ENCODE measurements at regions not wholly inside any gene's neighbourhood (a gene's known extent, or its start where the extent isn't known, plus 50 kb on each side); places are given as distances from the start of the nearest gene placed in this dataset.

DNA sequence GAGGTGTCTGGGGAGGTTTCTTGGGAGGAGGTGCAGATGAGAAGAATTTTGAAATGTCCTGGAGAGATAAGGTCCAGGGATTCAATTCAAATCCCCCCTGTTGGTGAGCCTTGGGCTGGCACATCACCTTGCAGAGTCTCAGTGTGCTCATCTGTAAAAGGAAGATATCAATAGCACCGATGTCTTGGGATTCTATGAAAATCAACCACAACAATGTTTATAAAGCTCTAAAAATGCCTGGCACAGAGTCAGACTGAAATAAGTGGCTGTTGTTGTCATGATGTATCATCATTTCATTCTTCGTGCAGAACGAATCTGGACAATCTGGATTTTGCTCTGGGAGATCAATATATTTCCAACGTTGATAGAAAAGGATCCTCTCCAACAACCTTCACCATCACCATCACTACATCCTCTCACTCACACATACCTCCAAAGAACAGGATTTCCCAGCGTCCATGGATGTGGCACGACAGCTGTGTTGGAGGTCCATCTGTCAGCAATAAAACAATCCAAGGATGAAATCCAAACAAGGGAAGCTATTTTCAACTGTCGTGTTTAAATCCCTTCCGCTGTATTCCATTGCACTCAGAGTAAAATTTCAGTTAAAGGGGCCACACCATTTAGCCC is 393.7 kb upstream of the DYNLRB2 start:
- no peak overlapping the region for H2AFZ ChIP-seq (ENCODE audit: low read length)
- H3K27ac ChIP-seq (replicated peaks; ENCODE audit: low read length), result no peak overlapping the region
- no peak overlapping the region for H3K9ac ChIP-seq (ENCODE audit: low read depth, low read length, poor library complexity)
- WGBS, 2 donors (ENCODE audit: extremely low coverage in 2 of 2, insufficient read length in 2 of 2, insufficient replicate concordance in 1 of 2), result no CpG with 5 or more reads among the region's 8 CpGs
- peaks cover 0 to 2% of the 10 kb centered on the region in 2 donors for H3K9me3 ChIP-seq (replicated peaks in 1 of 2; ENCODE audit: control insufficient read depth in 2 of 2, insufficient read depth in 1 of 2, low read depth in 1 of 2, low read length in 2 of 2)
- no peak overlapping the region for H3K23ac ChIP-seq (ENCODE audit: low read depth, low read length, poor library complexity)
- no peak overlapping the region for H2BK120ac ChIP-seq (ENCODE audit: low read depth, low read length)
- H3K27me3 ChIP-seq (ENCODE audit: control insufficient read depth in 3 of 3, insufficient read depth in 3 of 3, low read depth in 1 of 3, low read length in 3 of 3), result no peaks in the 10 kb centered on the region
- H3K4me1 ChIP-seq (ENCODE audit: control insufficient read depth in 2 of 2, insufficient read depth in 1 of 2, low read depth in 1 of 2, low read length in 2 of 2), result no peaks in the 10 kb centered on the region
- H2BK12ac ChIP-seq (ENCODE audit: low read length), result no peak overlapping the region
- H2BK15ac ChIP-seq (ENCODE audit: low read length), result no peak overlapping the region
- H3K36me3 ChIP-seq (replicated peaks in 1 of 2; ENCODE audit: control insufficient read depth in 2 of 2, insufficient read depth in 2 of 2, low read length in 2 of 2), result no peaks in the 10 kb centered on the region
- H3K4me3 ChIP-seq (ENCODE audit: low read length in 2 of 2), result no peak overlapping the region
- no peak overlapping the region for H4K91ac ChIP-seq (ENCODE audit: low read depth, low read length, poor library complexity)
- no peak overlapping the region for H2AK5ac ChIP-seq (ENCODE audit: low read depth, low read length)
- H3K4me2 ChIP-seq (ENCODE audit: insufficient read depth, low read length, poor library complexity, severe bottlenecking), result no peak overlapping the region
- no peak overlapping the region for H3K18ac ChIP-seq (ENCODE audit: low read length)
- no peaks in the 10 kb centered on the region for H3K79me1 ChIP-seq (ENCODE audit: low read depth, low read length)
- no peak overlapping the region for H2BK5ac ChIP-seq (ENCODE audit: low read length)
- no peak overlapping the region for H3K4ac ChIP-seq (ENCODE audit: low read length)
- no peak overlapping the region for H4K8ac ChIP-seq (ENCODE audit: low read depth, low read length)
- no peak overlapping the region for H3K14ac ChIP-seq (ENCODE audit: low read length)
- DNase-seq (ENCODE audit: low spot score), result no peak

DNA sequence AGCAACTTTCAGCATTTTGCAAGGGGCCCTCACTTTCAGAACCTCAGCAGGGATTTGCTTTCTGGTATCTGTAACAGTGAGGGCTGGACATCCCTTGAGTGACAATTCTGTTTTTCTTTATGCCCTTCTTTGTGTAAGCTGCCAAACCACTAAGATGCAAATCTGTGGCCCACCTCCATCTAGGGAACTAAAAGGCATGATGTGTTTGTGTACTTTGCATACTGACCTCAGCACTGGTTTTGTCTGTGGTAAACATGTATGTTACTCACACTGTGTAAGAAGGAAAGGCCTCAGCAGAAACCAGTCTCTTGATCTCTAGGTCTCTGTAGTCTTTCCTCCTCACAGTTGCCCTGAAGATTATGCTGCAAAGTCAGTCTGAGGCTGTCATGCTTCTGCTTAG is 396.6 kb upstream of the DYNLRB2 start:
- no peak overlapping the region for H4K91ac ChIP-seq (ENCODE audit: low read depth, low read length, poor library complexity)
- H3K4me3 ChIP-seq (ENCODE audit: low read length in 2 of 2), result no peak overlapping the region
- no peak for DNase-seq (ENCODE audit: low spot score)
- no peak overlapping the region for H2AFZ ChIP-seq (ENCODE audit: low read length)
- peaks cover 0 to 2% of the 10 kb centered on the region in 2 donors for H3K9me3 ChIP-seq (replicated peaks in 1 of 2; ENCODE audit: control insufficient read depth in 2 of 2, insufficient read depth in 1 of 2, low read depth in 1 of 2, low read length in 2 of 2)
- H3K9ac ChIP-seq (ENCODE audit: low read depth, low read length, poor library complexity), result no peak overlapping the region
- H3K27me3 ChIP-seq (ENCODE audit: control insufficient read depth in 3 of 3, insufficient read depth in 3 of 3, low read depth in 1 of 3, low read length in 3 of 3), result no peaks in the 10 kb centered on the region
- no peak overlapping the region for H2BK120ac ChIP-seq (ENCODE audit: low read depth, low read length)
- H3K18ac ChIP-seq (ENCODE audit: low read length), result no peak overlapping the region
- no peak overlapping the region for H3K4me2 ChIP-seq (ENCODE audit: insufficient read depth, low read length, poor library complexity, severe bottlenecking)
- no peak overlapping the region for H2BK15ac ChIP-seq (ENCODE audit: low read length)
- H3K14ac ChIP-seq (ENCODE audit: low read length), result no peak overlapping the region
- H3K36me3 ChIP-seq (replicated peaks in 1 of 2; ENCODE audit: control insufficient read depth in 2 of 2, insufficient read depth in 2 of 2, low read length in 2 of 2), result no peaks in the 10 kb centered on the region
- no peak overlapping the region for H4K8ac ChIP-seq (ENCODE audit: low read depth, low read length)
- no peak overlapping the region for H2BK5ac ChIP-seq (ENCODE audit: low read length)
- no peak overlapping the region for H3K27ac ChIP-seq (replicated peaks; ENCODE audit: low read length)
- no peak overlapping the region for H2BK12ac ChIP-seq (ENCODE audit: low read length)
- no peak overlapping the region for H3K4ac ChIP-seq (ENCODE audit: low read length)
- no peak overlapping the region for H3K23ac ChIP-seq (ENCODE audit: low read depth, low read length, poor library complexity)
- no peaks in the 10 kb centered on the region for H3K79me1 ChIP-seq (ENCODE audit: low read depth, low read length)
- H2AK5ac ChIP-seq (ENCODE audit: low read depth, low read length), result no peak overlapping the region
- H3K4me1 ChIP-seq (ENCODE audit: control insufficient read depth in 2 of 2, insufficient read depth in 1 of 2, low read depth in 1 of 2, low read length in 2 of 2), result no peaks in the 10 kb centered on the region

DNA sequence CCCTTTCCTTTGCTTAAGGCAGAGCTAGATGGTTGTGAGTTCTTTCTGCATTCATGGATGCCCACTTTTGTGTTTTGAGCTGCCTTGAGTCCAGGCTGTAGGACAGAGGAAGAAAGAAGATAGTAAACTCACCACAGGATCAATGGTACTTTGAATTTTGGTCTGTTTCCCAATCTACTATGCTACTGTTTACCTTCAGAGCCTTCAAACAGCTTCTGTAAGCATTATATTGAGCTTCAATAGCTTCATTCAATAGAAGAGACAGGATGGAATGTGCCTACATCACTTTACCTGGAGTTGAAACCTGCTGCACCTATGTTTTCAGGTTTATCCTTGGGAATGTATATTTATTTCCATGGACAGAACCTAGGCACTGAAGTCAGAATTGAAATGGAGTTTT is 397.9 kb upstream of the DYNLRB2 start:
- peaks cover 0 to 2% of the 10 kb centered on the region in 2 donors for H3K9me3 ChIP-seq (replicated peaks in 1 of 2; ENCODE audit: control insufficient read depth in 2 of 2, insufficient read depth in 1 of 2, low read depth in 1 of 2, low read length in 2 of 2)
- no peak overlapping the region for H2BK12ac ChIP-seq (ENCODE audit: low read length)
- no peak overlapping the region for H3K18ac ChIP-seq (ENCODE audit: low read length)
- no peak overlapping the region for H2AFZ ChIP-seq (ENCODE audit: low read length)
- H3K79me1 ChIP-seq (ENCODE audit: low read depth, low read length), result no peaks in the 10 kb centered on the region
- no peak overlapping the region for H3K23ac ChIP-seq (ENCODE audit: low read depth, low read length, poor library complexity)
- H4K91ac ChIP-seq (ENCODE audit: low read depth, low read length, poor library complexity), result no peak overlapping the region
- H3K9ac ChIP-seq (ENCODE audit: low read depth, low read length, poor library complexity), result no peak overlapping the region
- H3K27me3 ChIP-seq (ENCODE audit: control insufficient read depth in 3 of 3, insufficient read depth in 3 of 3, low read depth in 1 of 3, low read length in 3 of 3), result no peaks in the 10 kb centered on the region
- H3K4me3 ChIP-seq (ENCODE audit: low read length in 2 of 2), result no peak overlapping the region
- H3K36me3 ChIP-seq (replicated peaks in 1 of 2; ENCODE audit: control insufficient read depth in 2 of 2, insufficient read depth in 2 of 2, low read length in 2 of 2), result no peaks in the 10 kb centered on the region
- no peak overlapping the region for H2AK5ac ChIP-seq (ENCODE audit: low read depth, low read length)
- no peak overlapping the region for H4K8ac ChIP-seq (ENCODE audit: low read depth, low read length)
- H3K4me2 ChIP-seq (ENCODE audit: insufficient read depth, low read length, poor library complexity, severe bottlenecking), result no peak overlapping the region
- H3K4me1 ChIP-seq (ENCODE audit: control insufficient read depth in 2 of 2, insufficient read depth in 1 of 2, low read depth in 1 of 2, low read length in 2 of 2), result no peaks in the 10 kb centered on the region
- no peak overlapping the region for H2BK15ac ChIP-seq (ENCODE audit: low read length)
- H3K14ac ChIP-seq (ENCODE audit: low read length), result no peak overlapping the region
- no peak overlapping the region for H2BK5ac ChIP-seq (ENCODE audit: low read length)
- no peak overlapping the region for H3K27ac ChIP-seq (replicated peaks; ENCODE audit: low read length)
- no peak overlapping the region for H2BK120ac ChIP-seq (ENCODE audit: low read depth, low read length)
- no peak overlapping the region for H3K4ac ChIP-seq (ENCODE audit: low read length)
- no peak for DNase-seq (ENCODE audit: low spot score)

DNA sequence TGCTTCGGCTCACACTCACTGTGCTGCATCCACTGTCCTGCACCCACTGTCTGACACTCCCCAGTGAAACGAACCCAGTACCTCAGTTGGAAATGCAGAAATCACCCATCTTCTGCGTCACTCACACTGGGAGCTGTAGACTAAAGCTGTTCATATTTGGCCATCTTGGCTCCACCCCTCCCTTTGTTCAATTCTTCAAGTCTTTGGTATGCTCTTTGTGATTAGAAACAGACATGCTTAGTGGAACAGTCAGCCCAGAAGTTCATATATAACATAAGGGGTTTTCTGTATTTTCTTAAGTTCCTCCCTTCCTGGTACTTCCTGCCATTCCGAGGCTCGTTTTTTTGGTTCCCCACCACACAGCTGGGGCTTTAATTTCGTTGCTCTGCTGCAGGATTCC is 398.5 kb upstream of the DYNLRB2 start:
- Histone ChIP-seq H4K8ac (ENCODE audit: low read depth, low read length) (no peak overlapping the region), H3K9me3 (replicated peaks in 1 of 2; ENCODE audit: control insufficient read depth in 2 of 2, insufficient read depth in 1 of 2, low read depth in 1 of 2, low read length in 2 of 2) (peaks cover 0 to 2% of the 10 kb centered on the region in 2 donors), H3K23ac (ENCODE audit: low read depth, low read length, poor library complexity) (no peak overlapping the region), H3K4me3 (ENCODE audit: low read length in 2 of 2) (no peak overlapping the region), H2BK5ac (ENCODE audit: low read length) (no peak overlapping the region), H3K27ac (replicated peaks; ENCODE audit: low read length) (no peak overlapping the region), H3K9ac (ENCODE audit: low read depth, low read length, poor library complexity) (no peak overlapping the region), H2BK120ac (ENCODE audit: low read depth, low read length) (no peak overlapping the region), H3K4me1 (ENCODE audit: control insufficient read depth in 2 of 2, insufficient read depth in 1 of 2, low read depth in 1 of 2, low read length in 2 of 2) (no peaks in the 10 kb centered on the region), H3K36me3 (replicated peaks in 1 of 2; ENCODE audit: control insufficient read depth in 2 of 2, insufficient read depth in 2 of 2, low read length in 2 of 2) (no peaks in the 10 kb centered on the region), H2AK5ac (ENCODE audit: low read depth, low read length) (no peak overlapping the region), H3K4ac (ENCODE audit: low read length) (no peak overlapping the region), H2BK12ac (ENCODE audit: low read length) (no peak overlapping the region), H3K4me2 (ENCODE audit: insufficient read depth, low read length, poor library complexity, severe bottlenecking) (no peak overlapping the region), H3K27me3 (ENCODE audit: control insufficient read depth in 3 of 3, insufficient read depth in 3 of 3, low read depth in 1 of 3, low read length in 3 of 3) (no peaks in the 10 kb centered on the region), H3K18ac (ENCODE audit: low read length) (no peak overlapping the region), H3K14ac (ENCODE audit: low read length) (no peak overlapping the region), H2AFZ (ENCODE audit: low read length) (no peak overlapping the region), H3K79me1 (ENCODE audit: low read depth, low read length) (no peaks in the 10 kb centered on the region), H4K91ac (ENCODE audit: low read depth, low read length, poor library complexity) (no peak overlapping the region), H2BK15ac (ENCODE audit: low read length) (no peak overlapping the region)
- WGBS, 2 donors (ENCODE audit: extremely low coverage in 2 of 2, insufficient read length in 2 of 2, insufficient replicate concordance in 1 of 2), result no CpG with 5 or more reads among the region's 6 CpGs
- DNase-seq (ENCODE audit: low spot score), result no peak

Data from neuronal stem cell (in vitro differentiated cells).